Tongue (tissue), 1 donor: ENCODE measurements at regions not wholly inside any gene's neighbourhood (a gene's known extent, or its start where the extent isn't known, plus 50 kb on each side); places are given as distances from the start of the nearest gene placed in this dataset.
"Not testable (repeated sequence)": the region's sequence is repeated elsewhere in the genome, so short reads cannot be mapped to it uniquely, and the experiment has no call there.

Experiments
- DNase-seq: peaks from one replicate; pipeline ENCODE4 v3.0.0-alpha.2; 2015

DNA sequence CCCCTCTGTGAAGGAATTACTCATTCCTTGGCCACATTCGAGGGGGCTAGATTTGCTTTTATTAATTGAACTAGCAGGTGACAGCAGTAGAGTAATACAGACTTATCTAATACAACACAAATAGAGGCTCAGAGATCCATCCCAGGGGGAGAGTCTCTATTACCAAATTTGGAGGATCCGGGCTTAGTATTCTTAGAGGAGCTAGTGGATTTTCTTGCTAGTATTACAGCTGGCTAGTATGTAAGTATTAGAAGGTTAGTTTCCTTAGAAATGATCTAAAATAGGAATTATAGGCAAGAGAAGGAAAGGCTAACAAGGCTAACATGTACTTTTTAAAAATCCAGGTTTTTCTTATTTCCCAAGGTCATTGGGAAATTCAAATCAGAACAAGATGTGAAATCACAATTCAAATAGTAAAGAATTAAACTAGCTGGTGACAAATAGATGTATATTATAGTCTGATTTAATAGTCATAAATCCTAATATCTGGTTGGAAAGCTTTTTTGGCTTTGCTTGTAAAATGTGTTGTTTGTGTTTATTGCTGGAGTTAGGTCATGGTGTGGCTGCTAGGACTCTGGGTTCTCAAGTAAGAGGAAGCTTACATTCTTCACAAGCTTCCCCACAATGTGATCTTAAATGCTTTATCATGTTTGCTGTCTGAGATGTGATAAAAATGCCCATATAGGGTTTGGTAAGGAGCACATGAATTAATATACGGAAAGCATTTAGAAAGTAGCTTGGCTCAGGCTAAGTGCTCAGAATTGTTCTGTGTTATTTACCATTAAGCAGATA lies 160.4 kb upstream of the MPDZ start:
- DNase-seq = no peak

DNA sequence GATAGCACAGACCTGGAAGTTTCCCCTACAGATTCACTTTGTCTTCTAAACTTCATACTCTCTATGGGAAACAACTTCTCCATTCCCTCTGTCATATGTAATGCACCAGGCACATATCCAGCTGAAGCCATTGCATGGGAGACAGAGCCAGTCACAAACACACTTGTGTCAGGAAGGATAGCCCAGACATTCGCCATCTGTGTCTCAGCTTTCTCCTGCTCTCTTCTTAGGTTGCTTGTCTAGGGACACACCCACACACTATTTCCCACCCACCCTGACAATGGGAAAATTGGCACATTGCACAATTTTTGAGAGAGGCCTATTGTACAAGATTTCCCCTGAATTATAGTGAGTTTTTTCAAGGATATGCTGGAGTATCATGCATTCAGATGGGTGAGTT lies 158.4 kb upstream of the MPDZ start:
- DNase-seq = peak; percentile 87

- no peak for DNase-seq
These were observed 157.1 kb upstream of the MPDZ start for GRCh38 chr9:13436591-13436990.

DNA sequence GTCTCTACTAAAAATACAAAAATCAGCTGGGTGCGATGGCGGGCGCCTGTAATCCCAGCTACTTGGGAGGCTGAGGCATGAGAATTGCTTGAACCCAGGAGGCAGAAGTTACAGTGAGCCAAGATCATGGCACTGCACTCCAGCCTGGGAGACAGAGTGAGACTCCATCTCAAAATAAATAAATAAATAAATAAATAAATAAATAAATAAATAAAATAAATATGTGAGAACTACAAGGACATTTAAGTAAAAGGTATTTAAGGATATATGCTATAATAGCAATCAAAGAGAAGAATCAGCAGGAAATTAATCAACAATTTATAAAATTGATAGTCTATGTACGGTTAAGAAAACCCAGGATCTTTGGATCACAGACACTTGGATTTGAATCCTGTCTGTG lies 154.0 kb upstream of the MPDZ start:
- not testable (repeated sequence) for DNase-seq

DNA sequence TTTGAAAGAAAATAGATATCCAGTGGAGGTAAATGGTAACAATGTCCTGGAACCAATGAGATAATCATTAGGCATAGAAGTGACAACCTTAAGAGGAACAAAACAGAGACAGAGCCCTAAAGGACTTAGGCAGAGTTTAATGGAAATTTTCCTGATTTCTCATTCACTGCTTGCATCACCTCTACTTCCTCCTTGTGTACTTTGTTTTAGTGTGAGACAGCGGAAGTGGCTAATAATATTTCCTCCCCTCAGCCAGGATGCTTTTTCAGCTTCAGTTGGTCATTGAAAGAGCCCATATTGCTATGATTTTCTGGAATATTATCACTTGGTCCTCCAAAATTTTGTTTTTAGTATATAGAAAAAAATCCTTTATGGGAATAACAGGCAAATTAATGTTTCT lies 153.4 kb upstream of the MPDZ start:
- no peak for DNase-seq

DNA sequence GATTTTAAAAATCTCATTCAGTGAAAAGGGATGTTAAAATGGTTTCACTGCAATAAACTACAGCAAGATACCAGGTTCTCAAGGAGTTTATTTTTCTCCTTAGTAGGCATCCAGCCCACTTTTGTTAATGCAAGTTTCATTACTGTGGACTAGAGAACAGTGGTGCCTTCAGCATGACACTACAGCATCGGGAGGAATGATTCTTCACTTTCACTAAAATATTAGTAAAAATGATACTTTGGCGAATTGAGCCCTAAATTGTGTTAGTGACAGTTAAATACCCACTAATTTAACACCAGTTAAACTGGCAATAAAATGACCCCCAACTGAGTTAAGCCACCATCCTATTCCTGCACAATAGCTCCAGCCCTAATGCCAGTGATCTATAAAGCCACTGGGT lies 152.2 kb upstream of the MPDZ start:
- DNase-seq = no peak

DNA sequence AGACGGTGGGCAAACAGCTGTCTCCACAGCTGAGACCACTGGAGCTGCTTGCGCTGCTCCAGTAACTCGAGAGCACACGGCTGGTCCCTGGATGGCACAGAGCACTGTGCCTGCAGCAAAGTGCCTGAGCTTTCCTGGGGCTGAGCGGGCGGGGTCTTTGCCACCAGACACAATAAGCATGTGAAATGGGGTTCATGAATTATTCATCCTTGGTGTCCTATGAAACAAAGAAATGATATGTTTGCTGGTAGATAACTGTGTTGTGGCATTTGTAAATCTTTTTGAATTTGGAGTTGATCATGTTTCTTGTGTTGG lies 151.7 kb upstream of the MPDZ start:
- DNase-seq = peak; percentile 89

GRCh38 chr9:13430368-13431221 lies 151.1 kb upstream of the MPDZ start:
- DNase-seq = peak; percentile 53

DNA sequence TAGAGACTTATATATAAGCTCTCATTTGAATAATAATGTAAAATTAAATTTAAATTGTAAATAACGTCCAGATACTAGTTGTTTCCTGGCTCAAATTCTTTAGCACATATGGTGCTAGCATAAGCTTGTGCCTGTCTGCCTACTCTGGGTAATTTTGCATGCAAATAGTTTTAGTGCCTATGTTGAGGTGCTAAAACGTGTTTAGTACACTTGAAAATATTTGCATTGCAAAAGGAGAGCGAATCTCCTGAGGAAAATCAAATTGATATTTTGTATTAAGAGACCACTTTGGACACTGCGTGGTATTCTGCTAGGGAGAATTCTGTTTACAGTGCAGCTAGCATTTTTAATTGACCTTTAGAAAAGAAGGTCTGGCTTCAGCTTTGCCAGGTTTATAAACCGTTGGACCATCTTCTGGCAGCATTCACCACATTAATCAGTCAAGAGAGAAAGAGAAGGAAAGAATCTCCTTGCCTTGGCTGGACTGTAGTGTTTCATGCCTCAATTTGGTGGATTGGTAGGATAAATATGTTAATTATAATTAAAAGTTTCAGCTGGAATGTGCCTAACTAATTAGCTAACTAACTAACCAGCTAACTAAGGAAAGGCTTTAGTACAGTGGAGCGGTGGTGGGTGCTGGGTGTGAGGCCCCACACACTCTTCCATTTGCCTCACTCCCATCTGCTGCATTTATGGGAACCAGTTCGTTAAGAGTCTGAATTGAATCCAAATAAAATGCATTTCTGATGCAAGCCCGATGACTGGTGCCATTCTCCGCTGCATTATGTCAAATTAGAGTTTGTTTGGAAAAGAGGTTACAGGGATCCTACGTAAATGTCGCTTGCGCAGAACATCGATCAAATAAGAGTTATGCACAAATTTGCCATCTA lies 150.1 kb upstream of the MPDZ start:
- no peak for DNase-seq

DNA sequence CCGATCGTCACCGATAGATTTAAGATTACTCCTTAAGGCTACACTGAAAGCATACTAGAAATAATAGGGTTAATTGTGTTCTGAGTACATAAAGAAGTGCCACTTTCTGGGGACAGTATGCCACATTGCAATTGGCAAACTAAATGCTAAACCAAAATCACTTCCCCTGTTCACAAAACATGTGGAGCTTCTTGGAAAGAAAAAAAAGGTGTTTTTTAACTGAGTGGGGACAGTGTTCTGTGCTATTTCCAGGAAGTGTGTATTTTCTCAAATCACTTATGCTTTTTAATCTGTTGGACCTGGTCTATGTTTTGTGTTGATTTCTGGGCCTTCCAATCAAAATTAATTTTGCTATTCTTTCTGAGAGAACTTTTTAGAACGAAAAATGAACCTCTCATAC lies 149.3 kb upstream of the MPDZ start:
- peak; percentile 44 for DNase-seq

DNA sequence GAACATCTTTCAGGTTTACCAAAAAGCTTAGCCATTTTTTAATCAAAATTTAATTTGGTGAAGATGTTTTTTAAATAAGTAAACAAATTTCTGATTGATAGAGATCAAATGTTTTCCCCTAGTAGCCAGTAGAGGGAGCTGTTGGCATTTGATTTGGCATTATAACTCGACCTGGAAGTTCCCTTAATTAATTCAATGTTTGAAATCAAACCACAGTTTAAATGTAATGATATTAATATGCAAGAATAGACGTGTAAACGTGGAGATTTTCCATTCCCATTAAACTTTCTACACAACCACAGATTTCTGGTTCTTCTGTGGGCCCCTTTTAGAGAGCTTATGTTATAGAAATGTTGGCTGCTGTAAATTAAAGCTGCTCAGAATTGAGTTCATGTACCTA lies 148.1 kb upstream of the MPDZ start:
- peak; percentile 90 for DNase-seq

DNA sequence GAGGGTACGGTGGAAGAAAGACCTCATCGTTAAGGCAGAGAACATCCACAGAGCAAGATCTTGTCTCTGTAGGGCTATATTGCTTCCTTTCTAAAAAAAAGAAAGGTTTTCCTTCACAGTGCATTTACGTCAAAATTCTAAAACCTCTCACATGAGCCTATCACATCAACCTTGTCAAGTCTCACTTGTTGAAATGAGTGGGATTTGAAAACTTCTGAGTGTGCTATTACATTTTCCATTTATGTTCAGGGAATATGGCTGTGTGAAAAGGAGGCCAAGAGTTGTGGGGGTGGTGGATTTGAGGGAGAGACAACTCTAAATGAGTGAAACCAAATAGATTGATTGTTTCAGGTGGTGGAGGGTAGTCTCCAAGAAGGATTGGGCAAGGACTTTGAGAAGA lies 147.1 kb upstream of the MPDZ start:
- no peak for DNase-seq

DNA sequence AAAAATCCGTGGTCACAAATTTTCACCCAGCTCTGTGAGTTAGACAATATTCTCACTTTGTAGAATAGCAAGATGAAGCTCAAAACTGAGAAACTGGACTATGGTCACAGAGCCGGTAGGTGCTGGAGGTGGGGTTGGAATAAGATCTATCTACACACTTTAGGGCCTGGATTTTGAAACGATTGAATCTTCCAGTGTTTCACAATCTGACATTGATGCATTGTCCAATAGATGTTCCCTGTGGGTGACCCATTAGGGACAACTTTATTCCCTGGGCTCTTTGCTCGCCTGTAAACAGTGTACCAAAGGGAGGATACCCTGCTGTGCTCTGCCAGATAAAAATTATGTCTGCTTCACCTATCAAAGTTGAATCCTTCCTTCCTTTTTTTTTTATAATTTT lies 145.4 kb upstream of the MPDZ start:
- no peak for DNase-seq

DNA sequence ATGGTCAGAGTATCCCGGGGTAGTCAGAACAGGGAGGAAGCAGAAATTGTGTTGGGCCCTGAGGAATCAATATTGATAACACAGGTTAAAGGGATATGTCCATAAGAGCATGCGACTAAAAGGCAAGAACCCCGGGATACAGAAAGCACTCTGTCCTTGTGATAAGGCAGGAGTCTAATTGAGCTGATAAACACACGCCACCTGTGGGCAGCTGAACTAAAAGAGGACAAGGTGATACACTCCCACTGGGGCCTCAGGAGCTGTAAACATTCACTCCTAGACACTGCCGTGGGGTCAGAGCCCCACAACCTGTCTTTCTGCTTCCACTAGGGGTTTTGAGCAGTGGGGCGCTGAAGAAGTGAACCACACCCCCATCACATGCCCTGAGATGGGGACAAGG lies 144.7 kb upstream of the MPDZ start:
- DNase-seq = no peak

DNA sequence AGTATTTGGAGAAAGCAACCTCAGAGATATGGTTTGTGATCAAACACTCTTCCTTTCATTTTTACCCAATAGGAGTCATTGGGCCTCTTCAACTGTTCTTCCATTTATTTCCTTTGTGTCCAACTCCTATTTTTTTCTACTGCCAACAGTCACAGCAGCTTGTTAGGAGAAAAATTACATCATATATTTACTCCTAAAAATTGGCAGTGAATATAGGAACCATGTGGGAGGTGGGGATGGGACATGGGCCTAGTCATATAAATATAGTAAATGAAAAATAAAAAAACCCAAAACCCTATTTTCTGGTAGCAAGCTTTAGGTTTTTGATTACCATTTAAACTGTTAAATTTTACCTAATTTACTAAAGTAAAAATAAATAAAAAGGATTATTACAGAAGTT lies 134.9 kb upstream of the MPDZ start:
- DNase-seq = no peak

GRCh38 chr9:13412331-13412730 lies 132.8 kb upstream of the MPDZ start:
- DNase-seq = peak; percentile 56

DNA sequence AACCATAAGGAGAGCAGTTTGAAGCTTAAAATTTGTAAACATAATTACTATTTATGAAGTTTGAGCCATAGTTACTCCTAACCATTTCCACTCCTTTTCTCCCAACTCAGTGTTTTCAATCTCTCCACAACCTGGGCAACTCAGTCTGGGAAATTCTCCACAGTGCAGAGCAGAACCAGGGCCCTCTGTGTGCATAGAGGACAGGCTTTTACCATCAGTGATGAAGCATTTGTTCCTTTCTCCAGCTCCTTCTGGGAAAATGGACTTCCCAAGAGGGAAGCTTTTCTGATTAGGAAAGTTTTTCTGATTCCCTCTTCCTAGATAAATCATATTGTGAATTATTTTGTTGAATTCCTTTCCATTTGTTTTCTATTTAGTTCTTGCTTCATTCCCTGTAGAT lies 132.3 kb upstream of the MPDZ start:
- no peak for DNase-seq

- DNase-seq = peak; percentile 39
These were observed 131.1 kb upstream of the MPDZ start for GRCh38 chr9:13410566-13411031.

- DNase-seq = no peak
These were observed 118.2 kb upstream of the MPDZ start for GRCh38 chr9:13397661-13398060.

DNA sequence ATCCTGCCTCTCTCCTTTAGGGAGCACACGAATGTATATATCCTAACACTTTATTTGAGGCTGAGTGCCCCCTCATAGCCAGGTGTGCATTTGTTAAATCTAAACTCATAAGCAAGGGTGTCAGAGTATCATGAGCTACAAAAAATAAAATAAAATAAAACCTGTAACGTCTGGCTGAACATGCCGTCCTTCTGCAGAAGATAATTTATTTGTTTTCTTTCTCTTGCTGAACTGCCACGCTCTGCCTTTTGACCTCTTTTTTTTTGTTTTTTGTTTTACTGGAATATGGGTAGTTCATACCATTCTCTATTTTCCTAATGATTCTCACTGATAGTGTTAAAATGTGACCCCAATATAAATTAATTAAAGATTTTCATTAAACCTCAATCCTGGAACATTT lies 117.7 kb upstream of the MPDZ start:
- DNase-seq = no peak

- DNase-seq = no peak
These were observed 116.9 kb upstream of the MPDZ start for GRCh38 chr9:13396418-13396817.

- no peak for DNase-seq
These were observed 115.7 kb upstream of the MPDZ start for GRCh38 chr9:13395156-13395555.

- DNase-seq = no peak
These were observed 108.7 kb upstream of the MPDZ start for GRCh38 chr9:13388157-13388556.
